ENCODE measurements at regions not wholly inside any gene's neighbourhood (a gene's known extent, or its start where the extent isn't known, plus 50 kb on each side); places are given as distances from the start of the nearest gene placed in this dataset.
A peak's percentile ranks its signal among the peaks of the same experiment; 100 is the strongest.

GRCh38 chr10:35722226-35722625 lies 80.1 kb upstream of the FZD8 start:
- peak in 1 of 2 donors; percentile 19 for DNase-seq (ENCODE audit: low read depth in 1 of 2, low spot score in 1 of 2)
- Histone ChIP-seq H3K36me3 (no peaks in the 10 kb centered on the region), H3K4me1 (ENCODE audit: low read depth) (peaks cover 10% of the 10 kb centered on the region), H3K4me3 (no peak overlapping the region), H3K27ac (no peak overlapping the region), H3K9me3 (ENCODE audit: low read depth) (no peaks in the 10 kb centered on the region), H3K27me3 (no peaks in the 10 kb centered on the region)
- TF ChIP-seq CTCF (IDR thresholded peaks at IDR 0.05; ENCODE audit: low read depth, low read length), result no peak

- H3K4me1 ChIP-seq (ENCODE audit: low read depth), result peaks cover 10% of the 10 kb centered on the region
- no peaks in the 10 kb centered on the region for H3K27me3 ChIP-seq
- DNase-seq (ENCODE audit: low read depth in 1 of 2, low spot score in 1 of 2), result no peak
- no peak for TF ChIP-seq CTCF (IDR thresholded peaks at IDR 0.05; ENCODE audit: low read depth, low read length)
- H3K27ac ChIP-seq, result no peak overlapping the region
- no peak overlapping the region for H3K4me3 ChIP-seq
- H3K9me3 ChIP-seq (ENCODE audit: low read depth), result no peaks in the 10 kb centered on the region
- H3K36me3 ChIP-seq, result no peaks in the 10 kb centered on the region
Measured at GRCh38 chr10:35720366-35720765, 78.3 kb upstream of the FZD8 start.

GRCh38 chr10:35716776-35717175 lies 74.7 kb upstream of the FZD8 start:
- no peak for TF ChIP-seq CTCF (IDR thresholded peaks at IDR 0.05; ENCODE audit: low read depth, low read length)
- H3K27ac ChIP-seq, result no peak overlapping the region
- no peaks in the 10 kb centered on the region for H3K9me3 ChIP-seq (ENCODE audit: low read depth)
- H3K4me3 ChIP-seq, result no peak overlapping the region
- DNase-seq (ENCODE audit: low read depth in 1 of 2, low spot score in 1 of 2), result no peak
- no peaks in the 10 kb centered on the region for H3K4me1 ChIP-seq (ENCODE audit: low read depth)
- no peaks in the 10 kb centered on the region for H3K27me3 ChIP-seq
- no peaks in the 10 kb centered on the region for H3K36me3 ChIP-seq

GRCh38 chr10:35712486-35712885 lies 70.4 kb upstream of the FZD8 start:
- no peak for DNase-seq (ENCODE audit: low read depth in 1 of 2, low spot score in 1 of 2)
- Histone ChIP-seq H3K36me3 (no peaks in the 10 kb centered on the region), H3K4me1 (ENCODE audit: low read depth) (no peaks in the 10 kb centered on the region), H3K4me3 (no peak overlapping the region), H3K27me3 (no peaks in the 10 kb centered on the region), H3K9me3 (ENCODE audit: low read depth) (peaks cover 3% of the 10 kb centered on the region), H3K27ac (no peak overlapping the region)
- TF ChIP-seq CTCF (IDR thresholded peaks at IDR 0.05; ENCODE audit: low read depth, low read length), result no peak

- H3K27me3 ChIP-seq, result no peaks in the 10 kb centered on the region
- TF ChIP-seq CTCF (IDR thresholded peaks at IDR 0.05; ENCODE audit: low read depth, low read length), result no peak
- no peak overlapping the region for H3K27ac ChIP-seq
- H3K4me1 ChIP-seq (ENCODE audit: low read depth), result no peaks in the 10 kb centered on the region
- DNase-seq (ENCODE audit: low read depth in 1 of 2, low spot score in 1 of 2), result no peak
- no peaks in the 10 kb centered on the region for H3K36me3 ChIP-seq
- peaks cover 3% of the 10 kb centered on the region for H3K9me3 ChIP-seq (ENCODE audit: low read depth)
- H3K4me3 ChIP-seq, result no peak overlapping the region
Measured at GRCh38 chr10:35711615-35712411, 69.7 kb upstream of the FZD8 start.
